Fibroblast of lung (primary cell): ENCODE measurements at regions not wholly inside any gene's neighbourhood (a gene's known extent, or its start where the extent isn't known, plus 50 kb on each side); places are given as distances from the start of the nearest gene placed in this dataset.

ENCODE experiments used
- DNase-seq, 2 donors: peaks; one replicate each; pipeline versions ENCODE4 v3.0.0 to v3.0.0-alpha.2; 2010; ENCODE audit warnings: low read depth in 2 of 2
- H2AFZ ChIP-seq: 2 replicates; pipeline ENCODE4 v1.5.1; 2012; ENCODE audit warnings: low read length, control low read depth, inconsistent platforms
- H3K27ac ChIP-seq: 2 replicates; pipeline ENCODE4 v1.5.1; 2011; ENCODE audit warnings: low read length, control low read depth; ENCODE audit not compliant: insufficient read depth
- H3K27me3 ChIP-seq: 2 replicates; pipeline ENCODE4 v1.5.1; 2011; ENCODE audit warnings: mild to moderate bottlenecking, low read length; ENCODE audit not compliant: control insufficient read depth, insufficient read depth
- H3K36me3 ChIP-seq: 2 replicates; pipeline ENCODE4 v1.5.1; 2011; ENCODE audit warnings: low read length; ENCODE audit not compliant: control insufficient read depth, insufficient read depth
- H3K4me1 ChIP-seq: 2 replicates; pipeline ENCODE4 v1.5.1; 2011; ENCODE audit warnings: low read length; ENCODE audit not compliant: control insufficient read depth, insufficient read depth; ENCODE audit errors: extremely low read depth
- H3K4me2 ChIP-seq: 2 replicates; pipeline ENCODE4 v1.5.1; 2011; ENCODE audit warnings: low read length, control low read depth; ENCODE audit not compliant: insufficient read depth; ENCODE audit errors: extremely low read depth
- H3K4me3 ChIP-seq, 4 experiments: fragments of 200-600 bp in 1 of 4; sonication (generic) in 1 of 4; replicated peaks in 1 of 4; 2 replicates each; pipeline ENCODE4 v1.5.1; 2011 to 2016; ENCODE audit warnings: low read length in 4 of 4, low read depth in 3 of 4, mild to moderate bottlenecking in 3 of 4, control low read depth in 2 of 4, inconsistent platforms in 1 of 4, mixed read lengths in 1 of 4; ENCODE audit not compliant: insufficient read depth in 1 of 4; ENCODE audit errors: control extremely low read depth in 1 of 4
- H3K79me2 ChIP-seq: 2 replicates; pipeline ENCODE4 v1.5.1; 2012; ENCODE audit warnings: mild to moderate bottlenecking, low read length, inconsistent platforms; ENCODE audit not compliant: control insufficient read depth, insufficient read depth
- H3K9ac ChIP-seq: 2 replicates; pipeline ENCODE4 v1.5.1; 2011; ENCODE audit warnings: mild to moderate bottlenecking, low read length, control low read depth; ENCODE audit not compliant: insufficient read depth
- H3K9me3 ChIP-seq: 2 replicates; pipeline ENCODE4 v1.5.1; 2012; ENCODE audit warnings: low read depth, low read length; ENCODE audit not compliant: control insufficient read depth, insufficient read depth
- H4K20me1 ChIP-seq: 2 replicates; pipeline ENCODE4 v1.5.1; 2011; ENCODE audit warnings: low read length; ENCODE audit not compliant: control insufficient read depth, insufficient read depth; ENCODE audit errors: extremely low read depth
- EZH2 ChIP-seq: IDR thresholded peaks from 2 replicates; pipeline ENCODE4 v1.5.1; 2012; ENCODE audit warnings: low read length, control low read depth, mild to moderate bottlenecking; ENCODE audit errors: missing control alignments
- TF ChIP-seq, protein P1 (sequence below), 2 donors: IDR thresholded peaks in 1 of 2; conservative IDR thresholded peaks in 1 of 2; 1 replicate in 1 of 2; 2 replicates in 1 of 2; pipeline ENCODE4 v1.5.1; 2011 to 2012; ENCODE audit warnings: low read length in 2 of 2, control low read depth in 1 of 2, inconsistent platforms in 1 of 2, low read depth in 1 of 2, mild to moderate bottlenecking in 1 of 2

DNA sequence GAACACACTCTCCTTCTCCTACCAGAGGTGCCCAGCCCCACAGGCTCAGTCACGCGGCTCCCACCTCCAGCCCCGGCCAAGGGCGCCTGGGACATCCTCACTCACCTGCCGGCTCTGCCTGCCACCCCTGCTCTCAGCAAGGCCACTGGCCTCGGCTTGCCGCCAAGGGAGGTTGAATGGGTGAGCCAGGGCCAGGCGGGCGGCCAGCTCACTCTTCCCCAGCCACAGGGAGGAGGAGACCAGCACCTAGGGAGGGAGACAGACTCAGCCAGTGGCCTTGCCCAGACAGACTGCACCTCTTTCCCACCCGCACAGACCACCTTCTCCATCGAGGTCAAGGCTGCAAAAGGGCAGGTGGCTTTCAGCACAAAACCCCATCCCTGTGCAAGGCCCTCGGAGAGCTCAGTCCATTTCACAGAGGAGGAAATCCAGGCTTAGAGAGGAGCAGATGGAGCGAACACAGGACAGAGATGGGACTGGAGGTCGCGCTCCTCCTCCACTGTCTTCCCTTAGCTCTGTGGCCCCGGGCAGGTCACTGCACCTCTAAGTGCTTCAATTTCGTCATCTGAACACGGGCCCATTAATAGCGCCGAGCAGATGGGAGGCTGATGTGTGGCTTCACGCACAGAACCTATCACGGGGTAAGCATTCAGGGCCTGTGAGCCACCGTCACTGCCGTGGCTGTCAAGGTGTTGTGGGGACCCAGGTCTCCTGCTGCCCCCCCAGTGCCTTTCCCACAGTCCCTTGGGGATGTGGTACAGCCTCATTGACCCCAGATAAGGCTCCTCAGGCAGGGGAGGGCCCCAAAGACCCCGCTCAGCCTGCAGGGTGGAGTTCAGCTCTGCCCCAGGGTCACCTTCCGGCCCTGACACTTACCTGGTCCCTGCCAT lies 56.1 kb downstream of the RMI2 start:
- no peak overlapping the region for H2AFZ ChIP-seq
- H4K20me1 ChIP-seq: no peaks in the 10 kb centered on the region
- no peaks in the 10 kb centered on the region for H3K79me2 ChIP-seq
- DNase-seq: no peak
- no peak overlapping the region for H3K27ac ChIP-seq
- no peaks in the 10 kb centered on the region for H3K9me3 ChIP-seq
- TF ChIP-seq, protein P1, sequence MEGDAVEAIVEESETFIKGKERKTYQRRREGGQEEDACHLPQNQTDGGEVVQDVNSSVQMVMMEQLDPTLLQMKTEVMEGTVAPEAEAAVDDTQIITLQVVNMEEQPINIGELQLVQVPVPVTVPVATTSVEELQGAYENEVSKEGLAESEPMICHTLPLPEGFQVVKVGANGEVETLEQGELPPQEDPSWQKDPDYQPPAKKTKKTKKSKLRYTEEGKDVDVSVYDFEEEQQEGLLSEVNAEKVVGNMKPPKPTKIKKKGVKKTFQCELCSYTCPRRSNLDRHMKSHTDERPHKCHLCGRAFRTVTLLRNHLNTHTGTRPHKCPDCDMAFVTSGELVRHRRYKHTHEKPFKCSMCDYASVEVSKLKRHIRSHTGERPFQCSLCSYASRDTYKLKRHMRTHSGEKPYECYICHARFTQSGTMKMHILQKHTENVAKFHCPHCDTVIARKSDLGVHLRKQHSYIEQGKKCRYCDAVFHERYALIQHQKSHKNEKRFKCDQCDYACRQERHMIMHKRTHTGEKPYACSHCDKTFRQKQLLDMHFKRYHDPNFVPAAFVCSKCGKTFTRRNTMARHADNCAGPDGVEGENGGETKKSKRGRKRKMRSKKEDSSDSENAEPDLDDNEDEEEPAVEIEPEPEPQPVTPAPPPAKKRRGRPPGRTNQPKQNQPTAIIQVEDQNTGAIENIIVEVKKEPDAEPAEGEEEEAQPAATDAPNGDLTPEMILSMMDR (conservative IDR thresholded peaks at IDR 0.05 in 1 of 2, IDR thresholded peaks at IDR 0.05 in 1 of 2; ENCODE audit: low read depth in 1 of 2, low read length in 2 of 2): no peak
- no peak for TF ChIP-seq EZH2
- H3K4me1 ChIP-seq: no peaks in the 10 kb centered on the region
- H3K36me3 ChIP-seq: no peaks in the 10 kb centered on the region
- no peak overlapping the region for H3K4me2 ChIP-seq
- no peak overlapping the region for H3K9ac ChIP-seq
- H3K27me3 ChIP-seq: no peaks in the 10 kb centered on the region
- no peak overlapping the region for H3K4me3 ChIP-seq

- Histone ChIP-seq H3K9ac (no peak overlapping the region), H3K9me3 (no peaks in the 10 kb centered on the region), H3K27me3 (no peaks in the 10 kb centered on the region), H4K20me1 (no peaks in the 10 kb centered on the region), H3K79me2 (no peaks in the 10 kb centered on the region), H3K4me3 (no peak overlapping the region), H2AFZ (no peak overlapping the region), H3K36me3 (no peaks in the 10 kb centered on the region), H3K4me2 (no peak overlapping the region), H3K27ac (no peak overlapping the region), H3K4me1 (no peaks in the 10 kb centered on the region)
- DNase-seq: no peak
- TF ChIP-seq EZH2: no peak
- TF ChIP-seq, protein P1 (conservative IDR thresholded peaks at IDR 0.05 in 1 of 2, IDR thresholded peaks at IDR 0.05 in 1 of 2; ENCODE audit: low read depth in 1 of 2, low read length in 2 of 2): no peak
Measured at GRCh38 chr16:11402051-11402744, 56.9 kb downstream of the RMI2 start.

DNA sequence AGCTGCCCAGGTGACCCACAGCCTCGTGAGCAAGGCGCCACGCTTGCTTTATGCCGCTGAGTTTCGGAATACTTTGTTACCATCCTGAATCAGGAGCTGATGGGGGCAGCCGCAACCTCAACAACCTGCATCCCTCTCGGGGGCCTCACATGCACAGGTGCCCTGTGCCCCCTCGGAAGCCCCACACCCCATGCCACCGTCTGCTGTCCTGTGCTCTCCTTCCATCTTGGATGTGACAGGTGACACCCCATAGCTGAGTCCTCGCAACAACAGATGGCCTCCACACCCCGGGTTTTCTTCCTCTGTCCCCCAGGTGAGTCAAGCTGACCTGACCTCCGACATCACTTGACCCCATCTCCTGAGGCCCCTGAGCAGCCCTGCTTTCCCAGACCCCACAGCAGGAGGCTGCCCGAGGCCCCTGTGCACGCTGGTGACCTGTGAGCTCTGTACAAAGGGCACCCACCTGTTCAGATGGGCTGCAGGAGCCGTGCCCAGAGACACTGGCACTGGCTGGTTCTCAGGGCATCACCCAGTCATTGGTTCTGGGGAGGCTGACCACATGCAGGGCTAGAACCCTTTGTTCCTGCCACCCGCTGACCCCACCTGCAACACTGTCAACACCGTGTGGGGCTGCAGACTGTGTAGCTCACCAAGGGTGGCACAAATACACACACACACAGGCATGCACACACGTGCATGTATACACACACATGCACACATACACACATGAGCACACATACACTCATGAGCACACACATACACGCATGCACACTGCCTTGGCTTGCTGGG lies 57.7 kb downstream of the RMI2 start:
- no peak overlapping the region for H3K4me3 ChIP-seq
- H2AFZ ChIP-seq: no peak overlapping the region
- H3K36me3 ChIP-seq: no peaks in the 10 kb centered on the region
- no peaks in the 10 kb centered on the region for H4K20me1 ChIP-seq
- H3K9ac ChIP-seq: no peak overlapping the region
- DNase-seq: no peak
- no peaks in the 10 kb centered on the region for H3K27me3 ChIP-seq
- H3K9me3 ChIP-seq: no peaks in the 10 kb centered on the region
- TF ChIP-seq, protein P1 (conservative IDR thresholded peaks at IDR 0.05 in 1 of 2, IDR thresholded peaks at IDR 0.05 in 1 of 2; ENCODE audit: low read depth in 1 of 2, low read length in 2 of 2): no peak
- TF ChIP-seq EZH2: no peak
- no peak overlapping the region for H3K4me2 ChIP-seq
- H3K79me2 ChIP-seq: no peaks in the 10 kb centered on the region
- no peaks in the 10 kb centered on the region for H3K4me1 ChIP-seq
- H3K27ac ChIP-seq: no peak overlapping the region
